Stimulated activated CD4-positive, alpha-beta T cell treated with anti-CD3 and anti-CD28 coated beads, Interleukin-12 subunit alpha, Interleukin-12 subunit beta, amount 100 ng/mL, for 48 hours (primary cell): ENCODE measurements at regions not wholly inside any gene's neighbourhood (a gene's known extent, or its start where the extent isn't known, plus 50 kb on each side); places are given as distances from the start of the nearest gene placed in this dataset.

ENCODE experiments used
- DNase-seq, 3 donors: peaks; one replicate each; pipeline ENCODE4 v3.0.0-alpha.2; 2020; ENCODE audit warnings: low read depth in 2 of 3, low spot score in 1 of 3

- DNase-seq, result no peak
Measured at GRCh38 chr20:37598575-37599342, 71.1 kb upstream of the BLCAP start.

- DNase-seq, result no peak
Measured at GRCh38 chr20:37598100-37598543, 70.4 kb upstream of the BLCAP start.

DNA sequence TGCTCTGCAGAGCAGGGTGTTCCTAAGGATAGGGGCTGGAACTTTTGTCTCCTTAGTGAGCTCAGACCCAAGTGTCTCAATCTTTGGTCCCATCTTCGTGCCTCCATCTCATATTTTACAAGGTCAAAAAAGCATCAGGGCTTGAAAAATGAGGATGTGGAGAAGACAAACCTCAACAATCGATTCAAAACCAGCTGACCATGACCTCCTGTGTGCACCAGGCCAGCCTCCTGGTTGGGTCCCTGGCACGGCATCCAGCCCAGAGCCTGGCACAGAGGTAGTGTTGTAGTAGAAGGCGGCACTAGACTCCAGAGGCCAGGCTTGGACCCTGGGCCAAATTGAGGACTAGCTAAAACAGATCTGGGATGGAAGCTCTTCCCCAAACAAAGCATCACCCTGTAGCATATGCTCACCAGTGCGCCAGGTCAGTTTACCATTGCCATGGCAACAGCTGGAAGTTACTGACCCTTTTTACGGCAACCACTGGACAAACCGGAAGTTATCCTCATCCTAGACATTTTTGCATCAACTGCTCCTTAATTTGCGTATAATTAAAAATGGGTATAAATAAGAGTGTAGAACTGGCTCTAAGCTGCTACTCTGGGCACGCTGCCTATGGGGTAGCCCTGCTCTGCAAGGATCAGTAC, 69.3 kb upstream of the BLCAP start:
- DNase-seq, result no peak

GRCh38 chr20:37596168-37596567, 68.5 kb upstream of the BLCAP start:
- DNase-seq, result no peak

GRCh38 chr20:37593710-37594109, 66.0 kb upstream of the BLCAP start:
- DNase-seq, result no peak

DNA sequence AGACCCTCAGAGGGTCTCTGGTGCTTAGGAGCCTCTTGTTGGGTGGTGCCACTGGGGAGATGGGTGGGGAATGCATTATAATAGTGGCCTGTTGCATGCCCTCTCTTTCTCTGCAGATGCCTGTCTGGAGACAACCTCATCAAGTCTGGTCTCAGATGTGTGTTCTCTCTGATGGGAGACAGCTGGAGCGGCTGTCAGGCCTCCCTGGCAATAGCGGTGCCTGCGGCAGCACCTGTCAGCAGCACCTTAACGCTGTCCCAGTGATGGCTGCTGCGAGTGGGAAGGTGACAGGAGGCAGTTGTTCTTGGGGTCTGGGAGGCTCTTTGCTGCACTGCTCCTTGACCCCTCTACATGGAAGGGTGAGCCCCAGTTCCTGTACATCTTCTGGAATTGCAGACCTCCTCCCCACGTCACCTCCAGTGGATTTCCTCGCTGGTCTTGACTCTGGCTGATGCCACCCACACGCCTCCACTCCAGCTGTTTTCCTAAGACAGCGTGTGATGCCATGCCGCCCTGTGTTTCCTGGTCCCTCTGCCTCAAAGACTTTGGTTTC, 63.3 kb upstream of the BLCAP start:
- no peak for DNase-seq

DNA sequence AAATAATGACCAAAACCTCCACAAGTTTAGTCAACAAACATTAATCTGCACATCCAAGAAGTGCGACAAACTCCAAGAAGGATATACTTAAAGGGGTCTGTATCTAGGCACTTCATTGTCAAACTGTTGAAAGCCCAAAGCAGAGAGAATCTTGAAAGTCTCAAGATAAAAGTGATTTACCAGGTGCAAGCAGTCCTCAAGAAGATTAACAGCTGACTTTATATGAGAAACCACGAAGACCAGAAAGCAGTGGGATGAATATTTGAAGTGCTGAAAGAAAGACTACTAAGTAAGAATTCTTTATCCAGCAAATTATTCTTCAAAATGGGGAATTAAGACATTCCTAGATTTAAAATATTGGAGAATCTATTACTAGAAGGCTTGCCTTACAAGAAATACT, 58.4 kb upstream of the BLCAP start:
- DNase-seq, result no peak

DNA sequence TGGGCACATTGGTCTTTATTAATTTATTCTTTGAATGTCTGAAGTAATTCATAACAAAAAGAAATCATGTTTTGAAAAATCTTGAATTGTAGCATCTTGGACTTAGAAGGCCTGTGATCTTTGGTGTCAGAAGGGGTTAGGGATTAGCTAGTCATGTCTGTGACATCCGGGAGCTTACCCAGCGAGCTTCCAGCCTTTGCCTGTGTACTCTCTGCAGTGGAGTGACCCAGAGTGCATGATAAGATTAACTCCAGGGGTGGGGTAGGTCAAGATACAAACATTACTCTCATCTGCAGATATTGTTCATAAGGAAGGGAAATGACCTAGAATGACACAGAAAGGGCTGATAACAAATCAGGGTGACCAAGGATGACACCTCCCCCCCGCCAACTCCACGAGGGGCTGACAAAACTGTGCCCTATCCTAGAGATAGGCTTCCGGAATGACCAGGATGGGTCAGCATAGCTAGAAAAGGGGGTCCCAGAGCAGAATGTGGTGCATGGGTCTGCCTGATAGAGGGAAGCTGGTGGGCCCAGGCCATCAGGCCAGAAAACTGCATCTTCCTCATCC, 56.6 kb upstream of the BLCAP start:
- DNase-seq, result no peak

DNA sequence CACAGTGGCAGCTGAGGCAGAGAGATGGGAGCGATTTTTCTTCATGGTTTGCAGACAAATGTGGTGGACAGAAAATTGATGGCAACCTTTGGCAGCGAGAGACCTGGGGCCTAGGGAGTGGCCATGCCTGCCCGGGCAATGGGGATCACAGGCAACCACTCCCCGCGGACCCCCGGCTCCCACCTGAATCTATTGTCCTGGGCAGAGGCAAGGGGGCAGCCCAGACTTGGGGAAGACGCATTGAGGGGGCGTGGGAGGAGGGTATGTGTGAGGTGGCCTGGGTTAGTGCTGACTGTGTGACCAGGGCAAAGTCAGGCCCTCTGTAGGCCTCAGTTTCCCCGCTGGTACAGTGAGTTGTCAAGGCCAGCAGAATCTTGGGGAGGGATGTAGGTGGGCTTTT, 53.6 kb upstream of the BLCAP start:
- no peak for DNase-seq

GRCh38 chr20:37580069-37580468, 52.4 kb upstream of the BLCAP start:
- DNase-seq, result no peak

- DNase-seq, result no peak
Measured at GRCh38 chr20:37579106-37579505, 51.4 kb upstream of the BLCAP start.

DNA sequence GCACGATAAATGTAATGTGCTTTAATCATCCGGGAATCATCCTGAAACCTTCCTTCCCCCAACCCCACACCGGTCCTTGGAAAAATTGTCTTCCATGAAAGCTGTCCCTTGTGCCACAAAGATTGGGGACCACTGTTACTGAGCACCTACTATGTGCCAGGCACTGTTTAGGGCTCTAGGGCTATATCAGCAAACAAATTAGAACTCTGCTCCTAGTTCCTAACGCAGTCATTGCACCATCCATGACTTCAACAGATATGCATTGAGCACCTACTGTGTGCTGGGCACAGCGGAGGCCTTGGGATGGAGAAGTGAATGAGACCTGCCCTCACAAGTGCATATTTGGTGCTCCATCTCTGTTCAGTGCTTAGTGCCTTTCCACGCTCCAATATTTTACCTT, 50.3 kb upstream of the BLCAP start:
- DNase-seq, result no peak
